HEK293 (cell line): ENCODE measurements at regions not wholly inside any gene's neighbourhood (a gene's known extent, or its start where the extent isn't known, plus 50 kb on each side); places are given as distances from the start of the nearest gene placed in this dataset.
A peak's percentile ranks its signal among the peaks of the same experiment; 100 is the strongest.

Experiments used
- CTCF ChIA-PET: fragments of 350-600 bp; formaldehyde crosslinking; extraction: SDS; loops from one replicate; lab custom pipeline; 2021; ENCODE audit warnings: antibody characterized with exemption; lab: Yijun Ruan, JAX
- POLR2A ChIA-PET: fragments of 300-600 bp; formaldehyde crosslinking; extraction: SDS; loops from one replicate; lab custom pipeline; 2020; ENCODE audit warnings: antibody characterized with exemption, inconsistent platforms; lab: Yijun Ruan, JAX
- H3K27ac ChIP-seq: fragments of 200-500 bp; sonication (Bioruptor generic); 2 replicates; pipeline ENCODE4 v1.5.1; 2014; ENCODE audit warnings: low read depth, low read length, control low read depth, inconsistent platforms; ENCODE audit errors: extremely low read depth
- H3K36me3 ChIP-seq, 2 experiments: fragments of 200-500 bp in 1 of 2; sonication (Bioruptor generic) in 1 of 2; 1 replicate in 1 of 2; 2 replicates in 1 of 2; pipeline ENCODE4 v1.5.1; 2014 to 2017; ENCODE audit warnings: inconsistent platforms in 2 of 2, low read length in 2 of 2; ENCODE audit not compliant: control insufficient read depth in 2 of 2, insufficient read depth in 1 of 2
- H3K4me1 ChIP-seq: fragments of 200-500 bp; sonication (Bioruptor generic); 2 replicates; pipeline ENCODE4 v1.5.1; 2014; ENCODE audit warnings: mild to moderate bottlenecking, low read length, inconsistent platforms; ENCODE audit not compliant: control insufficient read depth, insufficient read depth
- H3K4me3 ChIP-seq: 2 replicates; pipeline ENCODE4 v1.5.1; 2011; ENCODE audit warnings: low read depth, mild to moderate bottlenecking, control low read depth, low read length, moderate library complexity
- H3K9me3 ChIP-seq: fragments of 200-500 bp; sonication (Bioruptor generic); 2 replicates; pipeline ENCODE4 v1.5.1; 2014; ENCODE audit warnings: low read depth, low read length, inconsistent platforms; ENCODE audit not compliant: control insufficient read depth, insufficient read depth
- EGR2 ChIP-seq: fragments of 450-650 bp; formaldehyde crosslinking; IDR thresholded peaks from 2 replicates; pipeline ENCODE4 v1.5.1; 2016; ENCODE audit warnings: low read depth, missing biosample characterization, missing genetic modification characterization
- PRDM6 ChIP-seq: fragments of 450-650 bp; formaldehyde crosslinking; IDR thresholded peaks from 2 replicates; pipeline ENCODE4 v1.5.1; 2017; ENCODE audit warnings: missing biosample characterization, missing genetic modification characterization
- SCRT1 ChIP-seq: fragments of 450-650 bp; formaldehyde crosslinking; IDR thresholded peaks from 2 replicates; pipeline ENCODE4 v1.5.1; 2016; ENCODE audit warnings: missing biosample characterization, missing genetic modification characterization, borderline replicate concordance
- SCRT2 ChIP-seq: fragments of 450-650 bp; formaldehyde crosslinking; IDR thresholded peaks from 2 replicates; pipeline ENCODE4 v1.5.1; 2016; ENCODE audit warnings: missing biosample characterization, missing genetic modification characterization
- ZBTB10 ChIP-seq: fragments of 450-650 bp; formaldehyde crosslinking; IDR thresholded peaks from 2 replicates; pipeline ENCODE4 v1.5.1; 2016; ENCODE audit warnings: missing biosample characterization, missing genetic modification characterization
- ZBTB20 ChIP-seq: fragments of 450-650 bp; formaldehyde crosslinking; IDR thresholded peaks from 2 replicates; pipeline ENCODE4 v1.5.1; 2016; ENCODE audit warnings: missing biosample characterization, missing genetic modification characterization
- ZBTB44 ChIP-seq: fragments of 450-650 bp; IDR thresholded peaks from 2 replicates; pipeline ENCODE4 v1.5.1; 2018; ENCODE audit warnings: missing biosample characterization, mild to moderate bottlenecking, missing genetic modification characterization
- ZFHX2 ChIP-seq: fragments of 450-650 bp; formaldehyde crosslinking; conservative IDR thresholded peaks from 2 replicates; pipeline ENCODE4 v1.5.1; 2016; ENCODE audit warnings: missing biosample characterization, missing genetic modification characterization
- ZFP37 ChIP-seq: fragments of 450-650 bp; formaldehyde crosslinking; IDR thresholded peaks from 2 replicates; pipeline ENCODE4 v1.5.1; 2016; ENCODE audit warnings: missing biosample characterization, missing genetic modification characterization
- ZNF10 ChIP-seq: fragments of 450-650 bp; formaldehyde crosslinking; IDR thresholded peaks from 2 replicates; pipeline ENCODE4 v1.5.1; 2017; ENCODE audit warnings: missing biosample characterization, missing genetic modification characterization
- ZNF157 ChIP-seq: fragments of 450-650 bp; formaldehyde crosslinking; IDR thresholded peaks from 2 replicates; pipeline ENCODE4 v1.5.1; 2016; ENCODE audit warnings: missing biosample characterization, missing genetic modification characterization
- ZNF24 ChIP-seq: fragments of 450-650 bp; formaldehyde crosslinking; IDR thresholded peaks from 2 replicates; pipeline ENCODE4 v1.5.1; 2016; ENCODE audit warnings: missing biosample characterization, missing genetic modification characterization
- ZNF37A ChIP-seq: fragments of 450-650 bp; IDR thresholded peaks from 2 replicates; pipeline ENCODE4 v1.5.1; 2018; ENCODE audit warnings: missing biosample characterization, missing genetic modification characterization
- ZNF514 ChIP-seq: fragments of 450-650 bp; formaldehyde crosslinking; IDR thresholded peaks from 2 replicates; pipeline ENCODE4 v1.5.1; 2016; ENCODE audit warnings: missing biosample characterization, missing genetic modification characterization
- ZNF521 ChIP-seq: fragments of 450-650 bp; formaldehyde crosslinking; IDR thresholded peaks from 2 replicates; pipeline ENCODE4 v1.5.1; 2017; ENCODE audit warnings: missing biosample characterization, mild to moderate bottlenecking, missing genetic modification characterization
- ZNF610 ChIP-seq: fragments of 450-650 bp; formaldehyde crosslinking; IDR thresholded peaks from 2 replicates; pipeline ENCODE4 v1.5.1; 2016; ENCODE audit warnings: missing biosample characterization, missing genetic modification characterization, borderline replicate concordance
- TF ChIP-seq, protein P1 (sequence below): fragments of 450-650 bp; formaldehyde crosslinking; IDR thresholded peaks from 2 replicates; pipeline ENCODE4 v1.5.1; 2016; ENCODE audit warnings: missing biosample characterization, missing genetic modification characterization

DNA sequence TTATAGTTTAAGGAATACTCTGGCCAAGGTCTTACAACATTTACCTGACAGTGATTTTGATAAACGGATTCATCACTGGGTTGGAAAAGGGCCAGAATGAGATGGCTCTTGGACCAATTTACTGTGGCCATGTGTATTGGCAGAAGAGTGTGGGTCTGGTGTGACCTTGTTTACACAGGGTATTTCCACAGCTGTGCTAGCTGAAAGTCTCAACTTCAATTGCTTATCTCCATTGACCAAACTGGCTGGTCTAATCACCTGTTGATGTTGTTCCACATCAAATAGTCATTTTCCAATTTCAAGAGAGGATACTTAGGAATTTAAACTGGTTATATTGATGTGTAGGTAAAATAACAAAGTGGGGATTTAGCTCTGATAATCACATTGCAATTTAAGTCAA lies 501.6 kb upstream of the MAP3K7 start:
- no peaks in the 10 kb centered on the region for H3K36me3 ChIP-seq
- TF ChIP-seq, protein P1, sequence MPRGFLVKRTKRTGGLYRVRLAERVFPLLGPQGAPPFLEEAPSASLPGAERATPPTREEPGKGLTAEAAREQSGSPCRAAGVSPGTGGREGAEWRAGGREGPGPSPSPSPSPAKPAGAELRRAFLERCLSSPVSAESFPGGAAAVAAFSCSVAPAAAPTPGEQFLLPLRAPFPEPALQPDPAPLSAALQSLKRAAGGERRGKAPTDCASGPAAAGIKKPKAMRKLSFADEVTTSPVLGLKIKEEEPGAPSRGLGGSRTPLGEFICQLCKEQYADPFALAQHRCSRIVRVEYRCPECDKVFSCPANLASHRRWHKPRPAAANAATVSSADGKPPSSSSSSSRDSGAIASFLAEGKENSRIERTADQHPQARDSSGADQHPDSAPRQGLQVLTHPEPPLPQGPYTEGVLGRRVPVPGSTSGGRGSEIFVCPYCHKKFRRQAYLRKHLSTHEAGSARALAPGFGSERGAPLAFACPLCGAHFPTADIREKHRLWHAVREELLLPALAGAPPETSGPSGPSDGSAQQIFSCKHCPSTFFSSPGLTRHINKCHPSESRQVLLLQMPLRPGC (tag by site-specific recombination) = no peak
- TF ChIP-seq ZNF514 = no peak
- peak; percentile 68 for TF ChIP-seq SCRT2 (tag by site-specific recombination)
- TF ChIP-seq, all 188 proteins: peak for 1
- H3K9me3 ChIP-seq = no peaks in the 10 kb centered on the region
- ChIA-PET CTCF (interaction anchor here (1.2 to 1.8 kb wide), 4 partner anchors 9 to 147 kb away, joined by 3 to 8 read pairs (median 4); no protein-coding TSS in a partner anchor), POLR2A (no interaction called here)
- H3K27ac ChIP-seq = no peak overlapping the region
- H3K4me3 ChIP-seq = no peak overlapping the region
- no peaks in the 10 kb centered on the region for H3K4me1 ChIP-seq

- Histone ChIP-seq H3K4me3 (no peak overlapping the region), H3K4me1 (no peaks in the 10 kb centered on the region), H3K27ac (no peak overlapping the region), H3K36me3 (no peaks in the 10 kb centered on the region), H3K9me3 (no peaks in the 10 kb centered on the region)
- ChIA-PET POLR2A (no interaction called here), CTCF (interaction anchor here (1.2 to 1.8 kb wide), 4 partner anchors 9 to 147 kb away, joined by 3 to 8 read pairs (median 4); no protein-coding TSS in a partner anchor)
- TF ChIP-seq ZNF610 = no peak
- peak; percentile 12; the same call in 1 of the 2 replicates for TF ChIP-seq PRDM6 (tag by site-specific recombination)
These were observed 501.0 kb upstream of the MAP3K7 start for GRCh38 chr6:91087908-91088307.

DNA sequence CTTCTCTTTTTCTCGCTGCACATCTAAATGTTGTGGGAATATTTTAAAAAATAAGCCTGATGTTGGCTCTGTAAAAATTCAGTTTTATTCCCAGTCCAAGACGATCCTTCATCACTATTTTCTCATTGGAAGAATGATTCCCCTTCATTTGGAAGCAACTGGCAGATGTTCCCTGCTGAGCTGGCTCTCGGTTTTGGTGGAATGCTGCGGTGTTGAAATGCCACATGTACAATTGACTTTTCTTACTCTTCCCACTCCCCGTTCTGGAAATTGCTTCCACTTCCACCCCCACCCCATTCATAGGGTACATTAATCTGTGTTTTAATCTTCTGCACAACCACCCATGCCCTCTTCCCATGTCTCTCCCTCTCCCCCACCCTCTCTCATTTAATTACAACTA lies 496.3 kb upstream of the MAP3K7 start:
- POLR2A ChIA-PET = no interaction called here
- Histone ChIP-seq H3K9me3 (no peaks in the 10 kb centered on the region), H3K27ac (no peak overlapping the region), H3K4me1 (no peaks in the 10 kb centered on the region), H3K36me3 (no peaks in the 10 kb centered on the region), H3K4me3 (no peak overlapping the region)
- no peak for TF ChIP-seq ZNF521 (tag by site-specific recombination)
- TF ChIP-seq ZNF37A (tag by site-specific recombination) = no peak
- no peak for TF ChIP-seq SCRT1
- TF ChIP-seq EGR2 = 0 out of 2 replicates have a peak, but pooled peaks have one; percentile 18
- CTCF ChIA-PET = interaction anchor here (0.6 to 4.2 kb wide), 13 partner anchors 7 to 1351 kb away, joined by 3 to 33 read pairs (median 3); no protein-coding TSS in a partner anchor

DNA sequence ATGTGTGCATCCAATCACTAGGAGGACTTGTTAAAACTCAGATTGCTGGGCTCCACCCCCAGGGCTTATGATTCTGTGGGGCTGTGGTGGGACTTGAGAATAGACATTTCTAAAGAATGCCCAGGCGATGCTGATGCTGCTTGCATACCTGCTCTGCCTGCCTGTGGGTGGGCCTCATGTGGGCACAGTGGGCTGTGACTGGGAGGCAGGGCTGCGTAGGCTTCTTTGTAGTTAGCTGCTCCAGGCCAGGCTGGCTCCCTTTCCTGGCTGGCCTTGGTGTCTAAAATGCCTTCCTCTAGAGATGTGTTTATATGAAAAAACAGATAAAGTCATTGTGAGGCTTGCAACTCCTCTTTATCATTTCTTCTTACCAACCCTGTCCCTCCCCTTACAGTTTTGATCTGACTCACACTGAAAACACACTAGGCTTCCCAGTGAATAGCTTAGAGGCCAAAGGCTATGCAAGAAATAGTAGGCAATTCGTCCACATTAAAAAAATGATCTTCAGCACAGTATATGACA lies 495.5 kb upstream of the MAP3K7 start:
- CTCF ChIA-PET = interaction anchor here (0.5 to 4.2 kb wide), 25 partner anchors 8 to 1564 kb away, joined by 3 to 33 read pairs (median 4); no protein-coding TSS in a partner anchor

More for the DNA sequence above, 495.5 kb upstream of the MAP3K7 start:
- H3K27ac ChIP-seq = no peak overlapping the region
- H3K9me3 ChIP-seq = no peaks in the 10 kb centered on the region
- no peak overlapping the region for H3K4me3 ChIP-seq
- POLR2A ChIA-PET = no interaction called here
- H3K36me3 ChIP-seq = no peaks in the 10 kb centered on the region
- H3K4me1 ChIP-seq = no peaks in the 10 kb centered on the region
- TF ChIP-seq ZFP37 (tag by site-specific recombination) (no peak), ZBTB44 (tag by site-specific recombination) (no peak), ZBTB20 (0 out of 2 replicates have a peak, but pooled peaks have one; percentile 20), ZBTB10 (tag by site-specific recombination) (no peak), ZNF10 (tag by site-specific recombination) (no peak), EGR2 (peak; percentile 55; the same call in 1 of the 2 replicates), ZFHX2 (tag by site-specific recombination) (peak; percentile 43), ZNF24 (tag by site-specific recombination) (no peak), ZNF157 (tag by site-specific recombination) (no peak)
